ENCODE measurements at regions not wholly inside any gene's neighbourhood (a gene's known extent, or its start where the extent isn't known, plus 50 kb on each side); places are given as distances from the start of the nearest gene placed in this dataset.
"Not testable (repeated sequence)": the region's sequence is repeated elsewhere in the genome, so short reads cannot be mapped to it uniquely, and the experiment has no call there.

DNA sequence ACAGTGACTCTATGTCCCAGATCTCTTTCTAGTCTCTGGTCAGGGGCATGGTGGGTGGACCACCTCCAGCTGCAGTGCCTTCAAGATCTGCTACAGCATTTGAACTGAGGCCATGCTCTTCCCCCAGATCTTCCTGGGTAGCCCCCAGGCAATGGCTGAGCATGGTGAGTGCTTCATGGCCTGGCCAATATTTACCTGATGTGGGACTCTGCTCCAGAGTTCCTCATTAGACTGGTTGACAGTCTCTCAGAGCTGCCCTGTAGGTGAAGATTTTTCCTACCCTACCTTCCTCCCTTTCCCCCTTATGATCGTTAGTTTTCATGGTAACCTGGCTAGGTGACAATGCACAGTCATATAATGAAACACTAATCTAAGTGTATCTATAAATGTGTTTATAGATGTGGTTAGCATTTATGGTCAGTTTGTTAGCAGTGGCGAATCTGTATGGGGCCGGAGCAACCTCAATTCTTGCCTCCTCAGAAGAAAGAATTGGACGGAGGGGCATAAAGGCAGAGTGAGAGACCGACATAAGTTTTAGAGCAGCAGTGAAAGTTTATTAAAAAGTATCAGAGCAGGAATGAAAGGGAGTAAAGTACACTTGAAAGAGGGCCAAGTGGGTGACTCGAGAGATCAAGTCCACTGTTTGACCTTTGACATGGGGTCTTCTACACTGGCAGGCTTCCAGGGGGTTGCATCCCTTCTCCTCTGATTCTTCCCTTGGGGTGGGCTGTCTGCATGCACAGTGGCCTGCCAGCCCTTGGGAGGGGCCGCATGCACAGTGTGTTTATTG lies 256.3 kb downstream of the CD83 start:
- DNase-seq, result no peak

- DNase-seq, result no peak
Measured at GRCh38 chr6:14375930-14376329, 258.4 kb downstream of the CD83 start.

- DNase-seq, result no peak
Measured at GRCh38 chr6:14379568-14379967, 262.0 kb downstream of the CD83 start.

GRCh38 chr6:14380086-14380820 lies 262.7 kb downstream of the CD83 start:
- no peak for DNase-seq

DNA sequence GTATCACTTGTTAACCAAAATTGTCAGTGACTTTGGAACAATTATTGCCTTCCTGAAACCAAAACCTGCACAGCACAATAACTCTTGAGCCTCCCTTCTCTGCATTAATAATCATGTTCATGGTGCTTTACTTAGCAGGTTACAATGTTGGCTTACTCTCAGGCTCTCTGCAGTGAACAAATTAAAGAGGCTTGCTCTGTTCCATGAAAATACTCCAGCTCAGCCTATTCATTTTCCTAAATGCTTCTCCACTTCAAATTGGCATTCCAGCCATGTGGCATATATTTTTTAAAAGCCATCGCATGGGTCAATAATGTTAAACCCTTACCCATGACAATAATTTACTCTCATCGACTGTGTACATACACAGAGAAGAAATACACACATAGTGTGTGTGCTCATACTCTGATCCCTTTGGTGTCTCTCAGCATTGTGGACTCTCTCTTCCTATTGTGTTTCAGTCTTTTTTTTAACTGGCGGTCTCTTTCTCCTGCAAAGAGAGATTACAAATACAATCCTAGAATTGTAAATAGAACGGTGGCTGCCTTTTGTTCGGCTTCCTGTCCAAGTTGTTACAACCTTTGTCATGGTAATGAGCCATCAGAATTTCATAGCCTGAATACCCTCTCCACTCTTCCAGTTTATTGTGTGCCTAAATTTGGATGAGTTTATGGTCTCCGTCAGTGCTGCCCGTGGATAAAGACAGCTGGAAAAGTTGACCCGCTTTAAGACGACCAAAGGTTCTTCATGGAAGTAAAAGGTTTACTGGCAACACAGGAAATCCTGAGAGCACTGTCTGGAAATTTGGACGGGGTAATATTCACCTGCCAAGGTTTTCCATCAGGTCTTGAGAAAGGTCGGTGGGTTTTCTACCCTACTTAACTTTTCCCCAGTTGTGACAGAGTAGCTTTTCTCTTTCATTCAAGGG lies 263.6 kb downstream of the CD83 start:
- DNase-seq, result no peak

DNA sequence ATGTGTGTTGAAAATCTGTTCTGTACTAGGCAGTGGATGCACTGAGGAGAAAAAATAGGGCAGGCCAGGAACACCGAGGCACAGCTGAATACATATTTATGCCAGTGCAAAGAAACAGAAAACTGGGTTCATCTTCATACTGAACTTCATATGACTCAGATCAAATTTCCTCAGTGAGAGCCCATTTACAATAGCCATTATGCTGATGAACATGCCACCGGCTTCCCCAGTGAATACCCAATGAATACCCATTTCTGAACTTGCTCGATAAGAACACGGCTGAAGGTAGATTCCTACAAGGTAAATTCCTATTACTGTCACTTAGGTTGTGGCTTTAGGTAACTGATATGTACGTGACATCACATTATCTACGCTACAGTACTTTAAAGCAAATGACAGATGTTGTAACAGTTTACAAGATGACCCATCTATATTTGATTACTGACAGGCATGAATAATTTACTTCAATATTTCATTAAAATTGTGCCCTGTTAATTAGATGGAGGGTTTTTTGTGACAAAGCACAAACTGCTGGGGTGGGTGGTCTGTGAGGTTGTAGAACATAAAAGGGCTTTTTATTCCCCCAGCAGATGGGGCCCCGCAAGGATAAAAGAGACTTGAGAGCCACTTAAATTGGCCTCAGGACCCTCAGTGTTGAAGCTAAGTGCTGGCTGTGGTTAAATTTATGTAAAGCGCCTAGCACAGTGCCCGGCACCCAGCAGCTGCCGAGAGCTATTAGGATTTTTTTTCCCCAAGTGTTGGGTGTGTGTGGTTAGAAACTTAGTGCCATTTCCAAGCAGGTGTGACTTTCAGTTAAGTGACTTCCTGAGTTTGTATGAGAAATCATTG lies 264.5 kb downstream of the CD83 start:
- DNase-seq, result no peak

- DNase-seq, result no peak
Measured at GRCh38 chr6:14382678-14383236, 265.2 kb downstream of the CD83 start.

GRCh38 chr6:14383393-14384174 lies 266.0 kb downstream of the CD83 start:
- DNase-seq, result peak; percentile 2

GRCh38 chr6:14384175-14384949 lies 266.8 kb downstream of the CD83 start:
- DNase-seq, result no peak

DNA sequence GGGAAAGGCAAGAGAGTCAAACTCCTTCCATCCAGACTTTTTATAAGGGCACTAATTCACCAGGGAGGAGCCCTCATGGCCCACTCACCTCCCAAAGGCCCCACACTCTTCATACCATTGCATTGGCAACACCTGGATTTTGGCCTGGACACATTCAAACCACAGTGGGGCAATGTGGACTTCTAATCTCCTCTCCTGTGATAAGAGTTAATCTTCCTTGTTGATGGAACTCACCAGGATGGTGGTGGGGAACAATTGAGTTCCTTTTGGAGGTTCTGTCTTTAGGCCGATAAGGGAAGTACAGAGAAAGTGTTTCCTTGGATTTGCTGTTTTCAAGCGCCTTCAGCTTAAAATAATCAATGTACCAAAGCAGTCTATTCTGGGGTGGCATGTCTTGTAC lies 268.7 kb downstream of the CD83 start:
- no peak for DNase-seq

DNA sequence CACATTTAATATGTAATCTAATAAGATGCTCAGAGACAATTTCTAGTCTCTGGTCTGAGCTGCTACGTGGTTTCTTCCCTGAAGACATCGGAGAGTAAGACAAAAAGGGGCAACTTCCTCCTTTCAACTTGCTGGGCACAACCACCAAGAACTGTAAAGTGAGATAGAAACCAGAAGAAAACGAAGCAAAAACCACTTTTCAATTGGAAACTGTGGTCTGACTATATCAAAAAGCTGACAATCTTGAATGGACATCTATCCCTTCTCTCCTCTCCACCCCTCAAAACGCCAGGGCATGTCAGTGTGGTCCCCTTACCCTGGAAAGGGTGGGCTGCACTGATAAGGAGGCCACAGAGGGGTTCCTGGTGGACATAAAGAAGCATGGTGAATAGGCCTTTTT lies 269.1 kb downstream of the CD83 start:
- DNase-seq, result no peak

DNA sequence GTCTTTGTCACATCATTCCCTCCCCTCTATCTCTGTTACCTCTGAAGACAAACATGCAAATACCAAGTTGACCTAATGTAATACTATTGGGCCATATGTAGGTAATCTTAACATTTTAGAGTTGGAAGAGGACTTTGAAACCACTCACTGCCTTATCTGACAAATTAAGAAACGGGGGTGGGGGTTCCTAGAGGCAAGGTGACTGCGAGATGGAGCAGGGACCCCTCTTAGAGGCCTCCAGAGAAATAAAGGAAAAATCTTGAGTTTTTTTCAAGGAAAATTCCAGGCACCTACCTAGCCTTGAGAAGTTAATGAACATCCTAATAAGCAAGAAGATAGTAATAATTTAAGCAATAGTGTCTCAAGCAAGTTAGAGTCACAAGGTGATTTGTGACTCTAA lies 270.8 kb downstream of the CD83 start:
- no peak for DNase-seq

DNA sequence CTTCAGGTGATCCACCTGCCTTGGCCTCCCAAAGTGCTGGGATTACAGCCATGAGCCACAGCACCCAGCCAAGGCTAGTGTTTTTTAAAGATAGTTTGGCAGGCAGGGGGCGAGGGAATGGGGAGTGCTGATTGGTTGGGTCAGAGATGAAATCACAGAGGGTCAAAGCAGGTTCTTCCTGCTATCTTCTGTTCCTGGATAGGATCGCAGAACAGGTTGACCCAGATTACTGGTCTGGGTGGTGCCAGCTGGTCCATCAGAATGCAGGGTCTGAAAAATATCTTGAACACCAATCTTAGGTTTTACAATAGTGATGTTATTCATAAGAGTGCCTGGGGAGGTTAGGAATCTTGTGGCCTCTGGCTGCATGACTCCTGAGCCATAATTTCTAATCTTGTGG lies 272.2 kb downstream of the CD83 start:
- DNase-seq, result not testable (repeated sequence)

DNA sequence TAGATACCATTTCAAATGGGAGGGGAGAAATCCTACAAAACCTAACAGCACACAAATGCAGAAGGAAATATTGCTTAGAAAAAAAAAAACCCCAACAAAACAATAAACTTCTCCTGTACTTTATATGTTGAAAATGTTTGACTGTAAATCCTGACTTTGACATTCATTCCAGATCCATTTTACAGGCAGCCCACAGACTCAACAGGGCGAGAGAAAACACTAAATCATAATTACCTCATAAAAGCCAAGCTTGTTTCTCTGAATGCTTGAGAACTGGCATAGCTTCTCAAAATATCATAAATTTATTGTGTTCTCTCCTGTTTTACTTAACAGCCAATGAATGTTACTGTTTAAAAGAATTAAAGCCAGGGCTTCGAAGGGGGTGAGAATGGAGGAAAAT lies 273.2 kb downstream of the CD83 start:
- no peak for DNase-seq

DNA sequence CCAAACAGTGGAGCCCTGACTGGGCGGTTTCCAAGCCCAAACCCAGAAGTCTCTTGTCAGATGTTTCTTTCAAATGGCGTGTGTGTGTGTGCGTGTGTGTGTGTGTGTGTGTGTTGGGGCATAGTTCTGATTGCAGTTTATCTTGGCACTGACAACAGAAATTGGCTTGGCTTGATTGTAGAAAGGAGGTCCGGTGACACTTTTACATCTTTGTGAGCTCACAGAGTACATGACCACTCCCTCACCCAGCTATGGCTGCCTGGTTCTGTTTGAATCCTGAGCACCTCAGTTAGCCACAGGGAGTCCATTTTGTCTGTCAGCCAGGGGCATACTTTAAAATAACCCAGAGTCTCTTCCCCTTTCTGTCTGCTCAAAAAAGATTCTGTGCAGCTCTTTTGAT lies 276.3 kb downstream of the CD83 start:
- no peak for DNase-seq

DNA sequence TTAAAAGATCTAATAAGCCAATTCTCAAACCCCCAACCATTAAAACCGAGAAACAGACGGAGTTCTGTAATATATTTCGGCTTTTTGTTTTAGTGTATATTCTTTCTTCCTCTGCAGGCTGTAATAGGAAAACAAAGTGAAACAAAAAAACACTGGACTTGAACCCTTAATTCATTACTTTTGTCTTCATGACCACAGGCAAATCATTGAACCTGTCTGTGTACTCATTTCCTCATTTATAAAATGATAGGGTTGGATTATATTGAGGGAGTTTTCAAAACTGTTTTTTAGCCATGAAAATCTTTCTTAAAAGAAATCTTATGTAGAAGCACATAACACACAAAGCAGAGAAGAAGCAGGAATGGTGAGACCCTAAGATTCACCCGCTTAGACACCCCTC lies 278.8 kb downstream of the CD83 start:
- no peak for DNase-seq

- no peak for DNase-seq
Measured at GRCh38 chr6:14396826-14397517, 279.4 kb downstream of the CD83 start.

DNA sequence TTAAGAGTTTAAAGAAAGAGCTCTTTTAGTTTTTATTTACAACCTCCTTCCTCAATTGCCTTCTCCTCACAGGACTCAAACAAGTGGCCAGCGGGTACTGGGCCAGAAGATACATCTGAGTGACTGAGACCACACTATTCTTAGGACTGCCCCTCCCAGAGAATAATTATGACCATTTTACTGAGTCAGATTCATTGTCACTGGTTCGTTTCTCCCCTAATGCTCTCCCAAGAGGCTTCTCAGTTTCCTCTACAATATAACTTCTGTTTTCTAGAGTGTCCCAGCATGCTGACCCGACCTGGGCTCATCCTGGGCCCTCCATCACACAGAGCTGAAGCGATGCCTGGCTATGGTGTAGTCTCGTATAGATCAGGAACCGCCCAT lies 279.9 kb downstream of the CD83 start:
- DNase-seq, result no peak

- no peak for DNase-seq
Measured at GRCh38 chr6:14398953-14399352, 281.4 kb downstream of the CD83 start.

DNA sequence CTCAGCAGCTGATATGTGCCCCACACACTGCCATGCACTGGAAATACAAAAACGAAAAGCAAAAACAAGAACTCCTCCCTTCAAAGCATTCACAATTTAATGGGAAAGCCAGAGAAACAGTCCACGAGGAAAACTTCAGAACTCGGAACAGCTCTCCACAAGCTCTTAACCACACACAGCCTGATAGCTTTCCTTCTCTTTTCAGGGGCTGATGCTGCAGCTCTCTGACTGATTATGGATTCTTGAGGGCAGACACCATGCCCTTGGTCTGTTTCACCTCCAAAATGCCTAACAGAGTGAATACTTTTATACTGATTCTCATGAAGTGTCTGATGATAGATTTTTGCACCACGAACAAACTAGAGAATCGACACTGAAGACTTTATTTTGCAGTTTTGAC lies 282.1 kb downstream of the CD83 start:
- DNase-seq, result no peak

Data from CD4-positive, alpha-beta T cell treated with Interleukin-21 for 1 hour (primary cell).